Forelimb muscle (tissue), 1 donor: ENCODE measurements at regions not wholly inside any gene's neighbourhood (a gene's known extent, or its start where the extent isn't known, plus 50 kb on each side); places are given as distances from the start of the nearest gene placed in this dataset.
A peak's percentile ranks its signal among the peaks of the same experiment; 100 is the strongest.
"Not testable (repeated sequence)": the region's sequence is repeated elsewhere in the genome, so short reads cannot be mapped to it uniquely, and the experiment has no call there.

Source experiments
- DNase-seq: peaks from one replicate; pipeline ENCODE4 v3.0.0-alpha.2; 2013; ENCODE audit warnings: low read depth

- DNase-seq, result no peak
These were observed 246.4 kb downstream of the EMX2 start for GRCh38 chr10:117788911-117789310.

DNA sequence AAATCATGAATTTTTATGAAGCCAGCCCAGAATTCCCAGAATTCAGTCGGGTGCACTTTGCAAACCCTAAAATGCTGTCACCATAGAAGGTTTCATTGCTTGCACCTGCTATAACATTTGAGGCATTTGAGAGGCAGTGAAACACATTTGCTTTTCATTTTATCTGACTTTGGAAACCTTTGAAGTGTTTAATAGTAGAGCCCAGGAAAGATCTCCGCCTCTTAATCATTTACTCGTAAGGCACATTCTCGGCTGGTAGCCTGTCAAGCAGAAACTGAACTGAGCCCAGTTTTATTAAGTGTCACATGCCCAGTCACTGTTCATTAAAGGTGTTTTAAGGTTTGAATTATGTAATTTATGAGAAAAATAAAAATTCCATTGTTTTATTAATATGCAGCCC lies 247.6 kb downstream of the EMX2 start:
- no peak for DNase-seq

GRCh38 chr10:117790621-117791020 lies 248.1 kb downstream of the EMX2 start:
- DNase-seq, result no peak

GRCh38 chr10:117792214-117792613 lies 249.7 kb downstream of the EMX2 start:
- DNase-seq, result no peak

- DNase-seq, result no peak
These were observed 250.5 kb downstream of the RAB11FIP2 start for GRCh38 chr10:117796130-117796745.

- no peak for DNase-seq
These were observed 249.4 kb downstream of the RAB11FIP2 start for GRCh38 chr10:117797296-117797695.

DNA sequence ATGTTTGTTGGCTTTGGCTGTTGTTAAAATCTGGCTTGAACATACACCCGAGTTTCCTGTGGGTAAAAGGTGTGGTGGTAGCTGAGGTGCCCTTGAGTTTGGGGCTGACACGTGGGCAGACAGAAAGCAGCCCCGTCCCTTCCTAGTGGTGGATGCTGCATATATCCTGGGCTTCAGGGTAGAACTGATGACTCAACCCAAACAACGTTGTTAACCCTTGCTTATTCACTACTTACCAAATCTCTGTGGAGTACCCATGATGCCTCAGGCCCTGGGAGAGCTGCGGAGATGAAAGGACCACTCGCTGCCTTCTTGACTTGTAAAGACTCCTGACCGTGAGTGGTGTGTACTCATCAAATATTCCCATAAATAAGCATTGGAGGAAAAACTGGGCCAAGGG lies 245.1 kb downstream of the RAB11FIP2 start:
- no peak for DNase-seq

DNA sequence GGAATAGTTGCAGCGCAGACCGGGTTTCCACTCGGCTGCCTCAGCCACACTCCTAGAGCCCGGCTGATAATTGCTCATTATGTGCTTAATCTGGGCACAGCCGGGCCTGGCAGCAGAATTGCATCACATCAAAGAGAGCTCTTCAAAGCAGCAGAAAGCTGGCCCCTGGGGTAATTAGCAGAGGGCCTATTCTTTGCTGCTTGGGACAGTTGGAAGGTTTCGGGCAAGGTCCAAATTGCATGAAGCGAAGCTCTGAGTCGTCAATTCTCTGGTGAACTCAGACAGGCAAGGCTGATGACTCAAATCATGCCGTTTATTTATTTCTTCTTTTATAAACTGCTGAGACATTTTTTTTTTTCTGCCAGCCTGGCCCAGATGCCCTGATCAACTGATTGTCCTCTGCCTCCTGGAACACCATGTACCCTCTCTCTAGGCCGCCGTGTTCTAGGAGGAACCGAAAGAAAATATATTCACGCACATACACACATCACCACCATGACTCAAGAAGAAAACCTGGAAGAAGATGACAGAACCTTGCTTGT lies 242.2 kb downstream of the RAB11FIP2 start:
- no peak for DNase-seq

DNA sequence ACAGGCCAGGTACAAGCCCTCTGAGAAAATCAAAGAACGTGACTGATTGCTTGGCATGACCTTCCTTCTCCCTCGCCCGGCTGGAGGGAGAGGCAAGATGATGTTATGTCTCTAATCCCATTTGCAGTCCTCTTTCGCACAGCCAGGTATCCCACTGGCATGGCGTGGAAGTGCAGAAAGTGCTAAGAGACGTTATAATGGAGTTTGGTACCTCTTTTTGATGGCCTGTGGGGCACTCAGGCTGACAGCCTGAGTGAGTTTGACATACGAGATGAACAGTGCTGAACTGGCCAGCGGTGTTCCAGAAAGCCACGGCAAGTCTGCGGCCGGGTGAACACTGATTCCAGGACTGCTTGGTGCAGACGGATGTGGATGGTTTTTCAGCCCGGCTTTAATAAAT lies 241.6 kb downstream of the RAB11FIP2 start:
- DNase-seq, result no peak

GRCh38 chr10:117807441-117807840 lies 239.3 kb downstream of the RAB11FIP2 start:
- no peak for DNase-seq

- not testable (repeated sequence) for DNase-seq
These were observed 230.9 kb downstream of the RAB11FIP2 start for GRCh38 chr10:117815816-117816215.

- no peak for DNase-seq
These were observed 229.6 kb downstream of the RAB11FIP2 start for GRCh38 chr10:117817116-117817515.

DNA sequence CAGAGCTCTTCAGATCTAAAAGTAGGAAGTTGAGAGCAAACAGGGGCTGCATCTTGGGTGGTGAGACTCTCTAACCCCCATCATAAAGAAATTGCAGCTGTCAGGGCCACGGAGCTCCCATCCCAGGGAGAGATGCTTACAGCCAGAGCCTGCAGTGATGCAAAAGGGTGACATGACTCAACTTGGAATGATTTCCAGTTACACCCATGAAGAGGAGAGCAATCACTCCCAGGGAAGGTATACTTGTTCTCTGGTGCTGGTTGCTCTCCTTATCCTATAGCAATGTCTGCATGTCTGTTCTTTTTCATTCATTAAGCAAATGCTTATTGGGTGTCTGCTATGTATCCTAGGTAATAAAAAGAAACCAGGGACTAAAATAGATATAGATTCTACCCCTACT lies 228.0 kb downstream of the RAB11FIP2 start:
- DNase-seq, result peak; percentile 13

DNA sequence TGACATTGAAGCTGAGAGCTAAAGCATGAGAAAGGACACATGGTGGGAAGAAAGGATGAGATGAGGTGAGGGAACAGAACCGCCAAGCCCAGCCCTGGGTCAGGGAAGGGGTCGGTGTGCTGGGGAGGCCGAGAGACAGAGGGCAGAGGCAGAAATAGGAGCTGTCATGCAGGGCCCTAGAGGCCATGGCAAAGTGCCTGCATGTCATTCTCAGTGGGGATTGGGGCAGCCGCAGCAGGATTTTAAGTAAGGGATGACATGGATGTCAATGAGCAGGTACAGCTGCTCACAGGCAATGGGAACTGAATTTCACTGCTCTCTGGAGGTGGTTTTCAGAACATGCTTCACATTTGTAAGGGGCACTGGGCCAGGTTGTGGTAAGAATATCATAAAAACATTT lies 227.4 kb downstream of the RAB11FIP2 start:
- no peak for DNase-seq

- DNase-seq, result no peak
These were observed 222.8 kb downstream of the RAB11FIP2 start for GRCh38 chr10:117823980-117824379.

GRCh38 chr10:117830205-117830604 lies 216.5 kb downstream of the RAB11FIP2 start:
- DNase-seq, result no peak

DNA sequence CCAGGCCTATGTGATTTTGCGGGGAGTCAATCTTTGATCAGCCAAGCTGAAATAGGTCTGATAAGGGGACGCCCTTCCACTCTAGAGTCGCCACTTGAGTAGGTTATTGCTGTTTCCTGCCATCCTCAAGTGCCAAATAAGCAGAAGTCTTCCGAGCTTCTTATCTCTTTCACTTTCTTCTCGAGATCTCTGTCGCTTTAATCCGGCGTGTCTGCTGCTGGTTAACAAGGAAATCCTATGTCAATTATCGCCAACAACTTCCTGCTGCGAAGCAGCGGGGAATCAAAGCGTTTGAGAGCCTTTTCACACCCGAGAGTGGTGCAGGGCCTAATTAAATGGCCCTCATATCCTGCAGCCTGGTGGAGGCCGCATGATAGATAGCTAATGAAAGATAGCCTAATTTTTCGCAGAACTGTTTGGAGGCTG lies 215.9 kb downstream of the RAB11FIP2 start:
- DNase-seq, result no peak

DNA sequence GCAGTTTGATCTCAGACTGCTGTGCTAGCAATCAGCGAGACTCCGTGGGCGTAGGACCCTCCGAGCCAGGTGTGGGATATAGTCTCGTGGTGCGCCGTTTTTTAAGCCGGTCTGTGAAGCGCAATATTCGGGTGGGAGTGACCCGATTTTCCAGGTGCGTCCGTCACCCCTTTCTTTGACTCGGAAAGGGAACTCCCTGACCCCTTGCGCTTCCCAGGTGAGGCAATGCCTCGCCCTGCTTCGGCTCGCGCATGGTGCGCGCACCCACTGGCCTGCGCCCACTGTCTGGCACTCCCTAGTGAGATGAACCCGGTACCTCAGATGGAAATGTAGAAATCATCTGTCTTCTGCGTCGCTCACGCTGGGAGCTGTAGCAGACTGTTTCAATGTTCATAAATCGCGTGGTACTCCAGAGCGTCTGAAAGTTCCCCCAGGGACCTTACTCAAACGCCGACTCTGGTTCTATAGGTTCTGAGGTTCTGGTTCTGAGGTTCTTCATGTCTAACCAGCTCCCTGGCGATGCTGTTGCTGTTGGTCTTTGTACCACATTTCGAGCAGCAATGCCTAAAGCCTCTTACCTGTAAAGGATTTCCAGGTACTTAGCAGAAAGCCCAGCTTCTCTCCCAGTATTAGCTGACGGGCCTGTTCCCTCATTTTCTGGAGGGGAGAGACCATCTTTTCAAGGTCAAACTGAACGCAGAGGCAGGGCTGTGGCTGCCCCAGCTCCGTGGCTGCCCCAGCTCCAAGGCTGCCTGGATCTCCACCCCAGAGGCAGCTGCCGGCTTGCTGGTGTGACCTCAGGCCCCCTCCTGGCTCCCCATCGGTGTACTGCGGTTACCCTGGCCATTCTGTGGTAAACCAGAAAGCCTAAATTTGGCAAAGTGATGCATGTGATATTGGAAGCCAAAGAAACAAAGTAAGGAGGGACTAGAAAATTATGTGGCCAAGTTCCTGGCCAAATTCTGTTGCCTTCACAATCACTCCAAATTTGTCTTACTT lies 207.9 kb downstream of the RAB11FIP2 start:
- not testable (repeated sequence) for DNase-seq

DNA sequence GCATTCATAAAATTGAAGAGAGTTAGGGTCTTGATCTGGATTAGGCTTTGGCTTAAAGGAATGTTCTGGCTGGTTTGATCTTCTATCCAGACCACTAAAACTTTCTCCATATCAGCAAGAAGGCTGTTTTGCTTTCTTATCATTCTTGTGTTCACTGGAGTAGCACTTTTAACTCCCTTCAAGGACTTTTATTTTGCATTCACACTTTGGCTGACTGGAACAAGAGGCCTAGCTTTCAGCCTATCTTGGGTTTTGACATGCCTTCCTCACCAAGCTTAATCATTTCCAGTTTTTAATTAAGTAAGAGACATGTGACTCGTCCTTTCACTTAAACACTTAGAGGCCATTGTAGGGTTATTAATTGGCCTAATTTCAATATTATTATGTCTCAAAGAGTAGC lies 190.3 kb downstream of the RAB11FIP2 start:
- DNase-seq, result not testable (repeated sequence)

DNA sequence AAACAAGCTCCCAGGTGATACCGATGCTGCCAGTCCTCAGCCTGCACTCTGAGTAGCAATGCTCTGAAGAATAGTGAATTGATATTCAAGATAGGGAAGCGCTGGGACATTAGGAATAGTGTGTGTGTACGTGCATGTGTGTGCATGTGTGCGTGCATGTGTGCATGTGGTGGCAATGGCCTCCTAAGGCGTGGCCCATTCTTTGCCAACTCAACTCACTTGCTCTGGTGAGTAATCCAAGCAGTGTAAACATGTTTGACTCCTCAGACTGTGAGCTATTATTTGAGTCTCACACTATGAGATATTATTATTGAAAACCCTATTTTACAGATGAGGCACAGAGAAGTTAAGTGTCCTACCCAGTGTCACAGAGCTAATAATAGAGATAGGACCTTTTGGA lies 186.6 kb downstream of the RAB11FIP2 start:
- no peak for DNase-seq

GRCh38 chr10:117860823-117861222 lies 185.9 kb downstream of the RAB11FIP2 start:
- DNase-seq, result no peak

DNA sequence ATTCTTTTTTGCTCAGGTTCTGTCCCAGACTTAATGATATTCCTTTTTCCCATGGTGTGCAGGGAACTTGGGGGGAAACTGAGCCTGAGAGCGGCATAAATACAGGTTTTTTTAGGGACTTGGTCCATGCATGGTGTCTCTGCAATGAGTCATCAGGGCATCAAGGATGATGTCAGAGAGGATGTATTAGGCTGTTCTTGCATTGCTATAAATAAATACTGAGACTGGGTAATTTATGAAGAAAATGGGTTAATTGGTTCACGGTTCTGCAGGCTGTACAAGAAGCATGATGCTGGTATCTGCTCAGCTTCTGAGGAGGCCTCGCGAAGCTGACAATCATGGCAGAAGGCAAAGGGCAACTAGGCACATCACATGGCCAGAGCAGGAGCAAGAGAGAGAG lies 185.4 kb downstream of the RAB11FIP2 start:
- DNase-seq, result no peak

GRCh38 chr10:117863771-117864170 lies 183.0 kb downstream of the RAB11FIP2 start:
- no peak for DNase-seq
